HepG2 (cell line): ENCODE measurements at regions not wholly inside any gene's neighbourhood (a gene's known extent, or its start where the extent isn't known, plus 50 kb on each side); places are given as distances from the start of the nearest gene placed in this dataset.

Source experiments
- CC2D1A ChIP-seq: sonication (generic); formaldehyde crosslinking; IDR thresholded peaks from 2 replicates; pipeline ENCODE4 v1.8.1; 2023; ENCODE audit warnings: mild to moderate bottlenecking, missing genetic modification reagents
- HMGXB3 ChIP-seq: sonication (generic); formaldehyde crosslinking; IDR thresholded peaks from 2 replicates; pipeline ENCODE4 v1.4.0; 2020; ENCODE audit warnings: missing genetic modification reagents, borderline replicate concordance
- HOXA9 ChIP-seq: sonication (generic); formaldehyde crosslinking; IDR thresholded peaks from 2 replicates; pipeline ENCODE4 v1.8.1; 2022; ENCODE audit warnings: missing genetic modification reagents, mild to moderate bottlenecking, moderate library complexity, borderline replicate concordance
- IRF1 ChIP-seq: sonication (generic); formaldehyde crosslinking; IDR thresholded peaks from 2 replicates; pipeline ENCODE4 v1.4.0; 2020; ENCODE audit warnings: low read depth, mild to moderate bottlenecking, missing genetic modification reagents
- MAX ChIP-seq: IDR thresholded peaks from 2 replicates; pipeline ENCODE4 v1.6.1; 2012; ENCODE audit warnings: inconsistent platforms
- MED1 ChIP-seq: sonication (generic); formaldehyde crosslinking; IDR thresholded peaks from 2 replicates; pipeline ENCODE4 v1.4.0; 2020; ENCODE audit warnings: missing genetic modification reagents
- MXD1 ChIP-seq: sonication (generic); formaldehyde crosslinking; IDR thresholded peaks from 2 replicates; pipeline ENCODE4 v1.4.0; 2020; ENCODE audit warnings: mild to moderate bottlenecking, missing genetic modification reagents
- POLR2AphosphoS5 ChIP-seq: IDR thresholded peaks from 2 replicates; pipeline ENCODE4 v1.6.1; 2012; ENCODE audit warnings: low read depth, low read length
- SETDB1 ChIP-seq: sonication (generic); formaldehyde crosslinking; IDR thresholded peaks from 2 replicates; pipeline ENCODE4 v1.5.1; 2020; ENCODE audit warnings: missing genetic modification reagents, mild to moderate bottlenecking, borderline replicate concordance
- SMYD3 ChIP-seq: sonication (generic); formaldehyde crosslinking; IDR thresholded peaks from 2 replicates; pipeline ENCODE4 v1.8.1; 2023; ENCODE audit warnings: mild to moderate bottlenecking, missing genetic modification reagents
- ZBTB8A ChIP-seq: sonication (generic); formaldehyde crosslinking; IDR thresholded peaks from 2 replicates; pipeline ENCODE4 v1.4.0; 2020; ENCODE audit warnings: mild to moderate bottlenecking, low read depth, missing genetic modification reagents, borderline replicate concordance
- ZFP62 ChIP-seq: sonication (generic); formaldehyde crosslinking; IDR thresholded peaks from 2 replicates; pipeline ENCODE4 v1.4.0; 2020; ENCODE audit warnings: missing genetic modification reagents
- ZGPAT ChIP-seq: IDR thresholded peaks from 2 replicates; pipeline ENCODE4 v1.6.1; 2016; ENCODE audit warnings: mild to moderate bottlenecking
- ZNF382 ChIP-seq: sonication (generic); formaldehyde crosslinking; IDR thresholded peaks from 2 replicates; pipeline ENCODE4 v1.5.0; 2020; ENCODE audit warnings: missing genetic modification reagents, mild to moderate bottlenecking, borderline replicate concordance
- ZNF44 ChIP-seq: sonication (generic); formaldehyde crosslinking; IDR thresholded peaks from 2 replicates; pipeline ENCODE4 v1.5.1; 2020; ENCODE audit warnings: mild to moderate bottlenecking, missing genetic modification reagents
- ZNF770 ChIP-seq: sonication (generic); formaldehyde crosslinking; IDR thresholded peaks from 2 replicates; pipeline ENCODE4 v1.5.0; 2020; ENCODE audit warnings: mild to moderate bottlenecking, missing genetic modification reagents

- TF ChIP-seq HOXA9 (CRISPR knock-in tag) (no peak), ZBTB8A (CRISPR knock-in tag) (no peak), MXD1 (0 out of 2 replicates have a peak, but pooled peaks have one; percentile 31), HMGXB3 (CRISPR knock-in tag) (no peak; the same call in 1 of the 2 replicates), ZNF770 (no peak), POLR2AphosphoS5 (no peak), CC2D1A (CRISPR knock-in tag) (no peak), ZFP62 (CRISPR knock-in tag) (no peak), MAX (peak; percentile 96), ZNF382 (CRISPR knock-in tag) (no peak), SETDB1 (CRISPR knock-in tag) (peak; percentile 51; the same call in 1 of the 2 replicates), ZGPAT (CRISPR knock-in tag) (peak; percentile 91; the same call in 1 of the 2 replicates), IRF1 (CRISPR knock-in tag) (0 out of 2 replicates have a peak, but pooled peaks have one; percentile 61), ZNF44 (CRISPR knock-in tag) (no peak), SMYD3 (CRISPR knock-in tag) (0 out of 2 replicates have a peak, but pooled peaks have one; percentile 84), MED1 (peak; percentile 100)
Measured at GRCh38 chr9:91100878-91101450, 260.8 kb downstream of the AUH start (continued).
